ENCODE measurements at regions not wholly inside any gene's neighbourhood (a gene's known extent, or its start where the extent isn't known, plus 50 kb on each side); places are given as distances from the start of the nearest gene placed in this dataset.

DNA sequence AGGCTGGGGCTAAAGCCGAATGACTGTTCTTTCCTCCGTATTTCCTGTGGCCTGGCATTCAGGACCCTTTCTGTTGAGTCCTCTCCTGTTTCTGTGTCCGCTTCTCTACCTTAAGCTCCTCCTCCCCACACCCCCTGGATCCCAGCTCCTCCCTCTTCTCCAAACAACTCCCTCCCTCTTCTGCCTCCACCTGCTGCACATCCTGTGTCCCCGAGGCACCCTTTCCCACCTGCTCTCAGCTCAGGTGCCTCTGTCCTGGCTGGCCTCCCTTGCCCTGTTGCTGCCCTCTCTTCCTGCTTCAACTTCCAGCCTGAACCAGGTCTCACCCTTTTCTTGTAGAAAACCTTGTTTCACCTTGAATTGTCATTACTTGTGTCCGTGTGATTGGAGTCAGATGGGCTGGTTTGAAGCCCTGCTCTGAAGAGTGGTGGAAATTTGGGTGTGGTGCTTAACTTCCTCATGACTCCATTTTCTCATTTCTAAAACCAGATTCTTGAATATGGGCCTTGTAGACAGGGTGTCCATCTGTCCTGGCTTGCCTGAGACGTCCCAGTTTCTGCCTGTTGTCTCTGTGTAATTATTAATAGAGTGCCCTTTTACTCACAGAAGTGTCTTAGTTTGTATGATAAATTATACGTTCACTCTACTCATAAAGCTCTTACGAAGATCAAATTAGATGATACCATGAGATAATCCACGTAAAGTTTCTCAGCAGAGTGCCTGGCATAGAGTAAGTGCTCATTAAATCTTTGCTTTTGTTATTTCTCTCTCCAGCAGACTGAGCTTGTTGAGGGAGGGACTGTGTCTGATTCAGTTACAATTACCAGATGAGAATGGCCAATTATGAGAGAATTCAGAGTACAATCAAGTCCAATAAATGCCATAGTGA lies 58.9 kb upstream of the TRABD2B start:
- Histone ChIP-seq H3K4me3 (no peak overlapping the region), H3K27me3 (peaks cover 0 to 18% (median 0%) of the 10 kb centered on the region in 3 donors), H3K36me3 (no peaks in the 10 kb centered on the region), H3K9me3 (no peaks in the 10 kb centered on the region), H3K4me1 (peaks cover 0 to 10% (median 6%) of the 10 kb centered on the region in 4 donors), H3K27ac (no peak overlapping the region)
- DNase-seq: peak in 1 of 2 donors; percentile 67
- intact Hi-C loops (cut with DNase I; ENCODE audit: low total_unique reads): no loop called here
- WGBS, 5 donors: 57 to 69% (median 65%) methylated on average over 9 of the region's 9 CpGs
- TF ChIP-seq POLR2AphosphoS5 (IDR thresholded peaks at IDR 0.05) (no peak), POLR2A (IDR thresholded peaks at IDR 0.05) (no peak), EP300 (IDR thresholded peaks at IDR 0.05) (no peak)
- TF ChIP-seq, protein P1, sequence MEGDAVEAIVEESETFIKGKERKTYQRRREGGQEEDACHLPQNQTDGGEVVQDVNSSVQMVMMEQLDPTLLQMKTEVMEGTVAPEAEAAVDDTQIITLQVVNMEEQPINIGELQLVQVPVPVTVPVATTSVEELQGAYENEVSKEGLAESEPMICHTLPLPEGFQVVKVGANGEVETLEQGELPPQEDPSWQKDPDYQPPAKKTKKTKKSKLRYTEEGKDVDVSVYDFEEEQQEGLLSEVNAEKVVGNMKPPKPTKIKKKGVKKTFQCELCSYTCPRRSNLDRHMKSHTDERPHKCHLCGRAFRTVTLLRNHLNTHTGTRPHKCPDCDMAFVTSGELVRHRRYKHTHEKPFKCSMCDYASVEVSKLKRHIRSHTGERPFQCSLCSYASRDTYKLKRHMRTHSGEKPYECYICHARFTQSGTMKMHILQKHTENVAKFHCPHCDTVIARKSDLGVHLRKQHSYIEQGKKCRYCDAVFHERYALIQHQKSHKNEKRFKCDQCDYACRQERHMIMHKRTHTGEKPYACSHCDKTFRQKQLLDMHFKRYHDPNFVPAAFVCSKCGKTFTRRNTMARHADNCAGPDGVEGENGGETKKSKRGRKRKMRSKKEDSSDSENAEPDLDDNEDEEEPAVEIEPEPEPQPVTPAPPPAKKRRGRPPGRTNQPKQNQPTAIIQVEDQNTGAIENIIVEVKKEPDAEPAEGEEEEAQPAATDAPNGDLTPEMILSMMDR (IDR thresholded peaks at IDR 0.05): no peak

DNA sequence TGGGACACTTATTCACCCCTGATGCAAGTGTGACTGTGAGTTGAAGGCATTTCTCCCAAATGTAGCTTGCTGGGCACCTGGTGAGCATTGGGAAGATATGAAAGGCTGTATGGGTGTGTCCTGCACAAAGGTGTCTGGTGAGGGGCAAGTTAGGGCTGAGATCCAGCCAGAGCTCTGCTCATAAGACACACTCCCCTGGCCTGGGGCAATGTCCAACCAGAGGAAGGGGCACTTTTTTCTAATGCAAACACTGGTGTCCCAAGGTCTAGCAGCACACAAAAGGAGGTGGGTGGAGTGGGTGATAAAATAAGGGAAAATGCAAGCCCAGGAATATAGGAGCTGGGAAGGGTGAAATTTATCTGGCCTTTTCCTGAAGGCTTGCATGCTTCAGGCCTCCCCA lies 57.0 kb upstream of the TRABD2B start:
- Histone ChIP-seq H3K27me3 (peaks cover 0 to 18% (median 0%) of the 10 kb centered on the region in 3 donors), H3K9me3 (no peaks in the 10 kb centered on the region), H3K4me1 (peaks cover 0 to 7% (median 6%) of the 10 kb centered on the region in 4 donors), H3K27ac (no peak overlapping the region), H3K36me3 (no peaks in the 10 kb centered on the region), H3K4me3 (no peak overlapping the region)
- TF ChIP-seq, protein P1 (IDR thresholded peaks at IDR 0.05): no peak
- TF ChIP-seq POLR2AphosphoS5 (IDR thresholded peaks at IDR 0.05) (no peak), EP300 (IDR thresholded peaks at IDR 0.05) (no peak), POLR2A (IDR thresholded peaks at IDR 0.05) (no peak)
- no peak for DNase-seq
- intact Hi-C loops (cut with DNase I; ENCODE audit: low total_unique reads): no loop called here

DNA sequence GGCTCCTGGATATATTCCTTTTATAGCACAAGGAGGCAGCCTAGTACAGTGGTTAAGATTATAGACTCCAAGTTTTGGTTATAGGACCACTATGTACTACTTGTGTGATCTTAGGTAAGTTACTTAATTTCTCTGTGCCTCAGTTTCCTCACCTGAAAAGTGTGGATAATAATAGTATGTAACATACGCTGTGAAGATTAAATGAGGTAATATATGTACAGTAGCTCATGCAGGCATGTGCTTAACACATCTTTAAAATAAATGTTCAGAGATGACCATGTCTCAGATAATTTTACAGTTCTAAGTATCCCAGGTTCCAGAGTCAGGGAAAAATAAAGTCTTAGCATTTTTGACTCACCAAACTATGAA lies 55.7 kb upstream of the TRABD2B start:
- H3K36me3 ChIP-seq: no peaks in the 10 kb centered on the region
- intact Hi-C loops (cut with DNase I; ENCODE audit: low total_unique reads): no loop called here
- no peak overlapping the region for H3K27ac ChIP-seq
- no peaks in the 10 kb centered on the region for H3K9me3 ChIP-seq
- 77 to 95% (median 92%) methylated on average over 1 of the region's 1 CpG for WGBS, 5 donors
- H3K27me3 ChIP-seq: peaks cover 0 to 20% (median 0%) of the 10 kb centered on the region in 3 donors
- H3K4me1 ChIP-seq: peaks cover 0 to 7% (median 6%) of the 10 kb centered on the region in 4 donors
- DNase-seq: no peak
- TF ChIP-seq, protein P1 (IDR thresholded peaks at IDR 0.05): no peak
- no peak for TF ChIP-seq EP300 (IDR thresholded peaks at IDR 0.05)
- TF ChIP-seq POLR2AphosphoS5 (IDR thresholded peaks at IDR 0.05): no peak
- TF ChIP-seq POLR2A (IDR thresholded peaks at IDR 0.05): no peak
- no peak overlapping the region for H3K4me3 ChIP-seq

DNA sequence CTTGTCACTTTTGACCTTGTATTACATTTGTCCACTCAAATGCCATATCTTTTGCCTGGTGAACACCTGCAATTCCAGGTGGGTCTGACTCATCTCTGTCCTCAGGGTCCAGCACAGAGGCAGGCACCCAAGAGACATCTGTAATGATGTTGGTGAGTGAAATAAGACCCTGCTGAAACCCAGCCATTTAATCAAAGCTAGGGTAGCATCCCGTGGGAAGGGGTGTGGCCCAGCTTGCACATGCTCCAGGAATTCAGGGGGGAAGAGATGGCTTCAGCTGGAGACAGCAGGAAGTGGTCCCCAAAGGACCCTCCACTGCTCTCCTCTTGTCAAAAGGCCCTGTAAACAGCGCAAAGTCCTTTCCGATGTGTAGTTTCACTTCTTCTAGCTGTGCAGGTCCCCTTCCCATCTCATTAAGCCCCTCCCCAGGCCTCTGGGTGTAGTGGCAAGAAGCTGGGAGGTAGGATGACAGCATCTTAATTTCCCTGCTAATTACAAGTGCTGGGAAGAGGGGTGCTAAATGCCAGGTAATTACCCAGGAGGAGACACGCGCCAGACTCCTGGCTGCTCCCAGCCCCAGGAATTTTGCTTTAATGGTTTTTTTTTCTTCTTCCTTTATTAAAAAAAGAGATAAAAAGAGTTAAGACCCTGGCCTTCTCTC lies 54.4 kb upstream of the TRABD2B start:
- Histone ChIP-seq H3K9me3 (no peaks in the 10 kb centered on the region), H3K4me1 (peaks cover 0 to 7% (median 6%) of the 10 kb centered on the region in 4 donors), H3K4me3 (no peak overlapping the region), H3K36me3 (no peaks in the 10 kb centered on the region), H3K27me3 (peaks cover 0 to 17% (median 0%) of the 10 kb centered on the region in 3 donors), H3K27ac (no peak overlapping the region)
- intact Hi-C loops (cut with DNase I; ENCODE audit: low total_unique reads): no loop called here
- DNase-seq: no peak
- TF ChIP-seq, protein P1 (IDR thresholded peaks at IDR 0.05): no peak
- TF ChIP-seq POLR2A (IDR thresholded peaks at IDR 0.05) (no peak), EP300 (IDR thresholded peaks at IDR 0.05) (no peak), POLR2AphosphoS5 (IDR thresholded peaks at IDR 0.05) (no peak)
- WGBS, 5 donors: 81 to 89% (median 83%) methylated on average over 5 of the region's 5 CpGs
